ENCODE measurements at regions not wholly inside any gene's neighbourhood (a gene's known extent, or its start where the extent isn't known, plus 50 kb on each side); places are given as distances from the start of the nearest gene placed in this dataset.

GRCh38 chr2:45260946-45261345 lies 251.7 kb upstream of the SIX2 start:
- WGBS, 2 donors = 53 to 62% methylated on average over 4 to 5 of the region's 5 CpGs
- Histone ChIP-seq H3K9me3 (no peaks in the 10 kb centered on the region), H3K27ac (no peak overlapping the region), H3K4me3 (no peak overlapping the region), H3K27me3 (peaks cover 0 to 53% (median 0%) of the 10 kb centered on the region in 4 donors), H3K36me3 (no peaks in the 10 kb centered on the region), H3K4me1 (peaks cover 0 to 26% (median 0%) of the 10 kb centered on the region in 3 donors)
- no peak for DNase-seq
- intact Hi-C loops (cut with DNase I) = no loop called here
- no peak for TF ChIP-seq POLR2A (IDR thresholded peaks at IDR 0.05)
- no peak for TF ChIP-seq CTCF (IDR thresholded peaks at IDR 0.05)

- TF ChIP-seq POLR2A (IDR thresholded peaks at IDR 0.05) (no peak), CTCF (IDR thresholded peaks at IDR 0.05) (no peak)
- intact Hi-C loops (cut with DNase I) = no loop called here
- WGBS, 2 donors = 56 to 60% methylated on average over 7 to 8 of the region's 8 CpGs
- Histone ChIP-seq H3K4me1 (peaks cover 0 to 26% (median 0%) of the 10 kb centered on the region in 3 donors), H3K27me3 (peaks cover 0 to 40% (median 0%) of the 10 kb centered on the region in 4 donors), H3K4me3 (no peak overlapping the region), H3K9me3 (no peaks in the 10 kb centered on the region), H3K27ac (no peak overlapping the region), H3K36me3 (no peaks in the 10 kb centered on the region)
- DNase-seq = no peak
These were observed 250.4 kb upstream of the SIX2 start for GRCh38 chr2:45259547-45260160.

- no peaks in the 10 kb centered on the region for H3K36me3 ChIP-seq
These were observed 249.9 kb upstream of the SIX2 start for GRCh38 chr2:45259138-45259537.

GRCh38 chr2:45258311-45258710 lies 249.1 kb upstream of the SIX2 start:
- Histone ChIP-seq H3K27me3 (peaks cover 0 to 27% (median 0%) of the 10 kb centered on the region in 4 donors), H3K9me3 (no peaks in the 10 kb centered on the region), H3K36me3 (no peaks in the 10 kb centered on the region), H3K4me3 (no peak overlapping the region), H3K4me1 (peaks cover 0 to 26% (median 0%) of the 10 kb centered on the region in 3 donors), H3K27ac (no peak overlapping the region)
- 40 to 52% methylated on average over 4 to 6 of the region's 7 CpGs for WGBS, 2 donors
- intact Hi-C loops (cut with DNase I) = no loop called here
- no peak for TF ChIP-seq POLR2A (IDR thresholded peaks at IDR 0.05)
- TF ChIP-seq CTCF (IDR thresholded peaks at IDR 0.05) = no peak
- no peak for DNase-seq

More at GRCh38 chr2:45259138-45259537, 249.9 kb upstream of the SIX2 start:
- TF ChIP-seq CTCF (IDR thresholded peaks at IDR 0.05) = no peak
- TF ChIP-seq POLR2A (IDR thresholded peaks at IDR 0.05) = no peak
- H3K27me3 ChIP-seq = peaks cover 0 to 35% (median 0%) of the 10 kb centered on the region in 4 donors
- DNase-seq = no peak
- H3K4me1 ChIP-seq = peaks cover 0 to 26% (median 0%) of the 10 kb centered on the region in 3 donors
- no peak overlapping the region for H3K27ac ChIP-seq
- H3K4me3 ChIP-seq = no peak overlapping the region
- no peaks in the 10 kb centered on the region for H3K9me3 ChIP-seq
- WGBS, 2 donors = 22 to 48% methylated on average over 7 to 8 of the region's 8 CpGs
- intact Hi-C loops (cut with DNase I) = no loop called here

DNA sequence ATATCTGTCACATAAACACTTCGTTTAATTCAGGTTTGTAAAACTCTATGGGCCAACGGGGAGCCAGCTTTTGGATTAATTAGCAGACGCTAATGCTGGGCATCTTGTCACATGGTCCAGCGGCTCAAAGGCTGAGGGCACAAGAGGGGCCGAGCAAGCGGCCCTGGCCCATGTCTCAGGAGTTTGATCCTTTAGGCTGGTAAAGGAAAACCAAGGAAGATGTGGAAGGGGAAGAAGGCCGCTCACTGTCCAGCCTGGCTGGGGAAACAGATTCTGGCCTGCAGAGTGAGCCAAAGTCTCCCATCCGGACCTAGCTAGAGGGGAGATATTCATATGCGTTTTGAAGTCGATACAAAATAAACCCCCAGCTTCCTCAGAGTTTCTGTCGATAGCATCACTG lies 248.6 kb upstream of the SIX2 start:
- no peak for DNase-seq
- TF ChIP-seq POLR2A (IDR thresholded peaks at IDR 0.05) (no peak), CTCF (IDR thresholded peaks at IDR 0.05) (no peak)

More for the DNA sequence above, 248.6 kb upstream of the SIX2 start:
- no peak overlapping the region for H3K27ac ChIP-seq
- H3K4me1 ChIP-seq = peaks cover 0 to 26% (median 0%) of the 10 kb centered on the region in 3 donors
- H3K27me3 ChIP-seq = peaks cover 0 to 22% (median 0%) of the 10 kb centered on the region in 4 donors
- no peak overlapping the region for H3K4me3 ChIP-seq
- H3K36me3 ChIP-seq = no peaks in the 10 kb centered on the region
- 58 to 69% methylated on average over 6 to 9 of the region's 11 CpGs for WGBS, 2 donors
- no peaks in the 10 kb centered on the region for H3K9me3 ChIP-seq
- intact Hi-C loops (cut with DNase I) = no loop called here

Measured in esophagus squamous epithelium (tissue), 5 donors.